HepG2 (cell line): ENCODE measurements at regions not wholly inside any gene's neighbourhood (a gene's known extent, or its start where the extent isn't known, plus 50 kb on each side); places are given as distances from the start of the nearest gene placed in this dataset.

Source experiments
- ATF7-NPFF ChIP-seq: sonication (generic); formaldehyde crosslinking; IDR thresholded peaks from 2 replicates; pipeline ENCODE4 v1.8.1; 2023; ENCODE audit warnings: mild to moderate bottlenecking, low read depth, missing genetic modification reagents, moderate library complexity
- CHD4 ChIP-seq: fragments of 200-600 bp; sonication (generic); IDR thresholded peaks from 2 replicates; pipeline ENCODE4 v1.7.0; 2017; ENCODE audit warnings: mild to moderate bottlenecking, low read length, borderline replicate concordance
- FOSL2 ChIP-seq: sonication (generic); formaldehyde crosslinking; IDR thresholded peaks from 2 replicates; pipeline ENCODE4 v1.4.0; 2020; ENCODE audit warnings: missing genetic modification reagents
- FOXM1 ChIP-seq: sonication (generic); formaldehyde crosslinking; IDR thresholded peaks from 2 replicates; pipeline ENCODE4 v1.5.0; 2020; ENCODE audit warnings: missing genetic modification reagents
- PHF5A ChIP-seq: IDR thresholded peaks from one replicate; pipeline ENCODE4 v1.6.1; 2018; ENCODE audit warnings: low read depth, missing genetic modification reagents; ENCODE audit not compliant: unreplicated experiment
- SMYD3 ChIP-seq: sonication (generic); formaldehyde crosslinking; IDR thresholded peaks from 2 replicates; pipeline ENCODE4 v1.8.1; 2023; ENCODE audit warnings: mild to moderate bottlenecking, missing genetic modification reagents
- ZMYM2 ChIP-seq: sonication (generic); formaldehyde crosslinking; IDR thresholded peaks from 2 replicates; pipeline ENCODE4 v1.8.0; 2022; ENCODE audit warnings: mild to moderate bottlenecking, missing genetic modification reagents
- ZNF292 ChIP-seq: sonication (generic); formaldehyde crosslinking; IDR thresholded peaks from 2 replicates; pipeline ENCODE4 v1.8.1; 2022; ENCODE audit warnings: mild to moderate bottlenecking, low read depth, missing genetic modification reagents, borderline replicate concordance
- ZNF576 ChIP-seq: sonication (generic); formaldehyde crosslinking; IDR thresholded peaks from 2 replicates; pipeline ENCODE4 v1.4.0; 2020; ENCODE audit warnings: mild to moderate bottlenecking, missing genetic modification reagents
- TF ChIP-seq, protein P1 (sequence below): sonication (generic); formaldehyde crosslinking; IDR thresholded peaks from 2 replicates; pipeline ENCODE4 v1.9.0; 2022; ENCODE audit warnings: missing genetic modification reagents, mild to moderate bottlenecking, borderline replicate concordance
- TF ChIP-seq, protein P2 (sequence below): IDR thresholded peaks from 2 replicates; pipeline ENCODE4 v1.4.0; 2020; ENCODE audit warnings: mild to moderate bottlenecking, missing genetic modification reagents
- TF ChIP-seq, protein P3 (sequence below), 2 experiments: sonication (generic) in 1 of 2; formaldehyde crosslinking in 1 of 2; IDR thresholded peaks; 2 replicates each; pipeline versions ENCODE4 v1.6.1 to v1.9.0; 2014 to 2022; ENCODE audit warnings: antibody characterized with exemption in 1 of 2, borderline replicate concordance in 1 of 2, inconsistent platforms in 1 of 2, low read depth in 1 of 2, missing genetic modification reagents in 1 of 2

DNA sequence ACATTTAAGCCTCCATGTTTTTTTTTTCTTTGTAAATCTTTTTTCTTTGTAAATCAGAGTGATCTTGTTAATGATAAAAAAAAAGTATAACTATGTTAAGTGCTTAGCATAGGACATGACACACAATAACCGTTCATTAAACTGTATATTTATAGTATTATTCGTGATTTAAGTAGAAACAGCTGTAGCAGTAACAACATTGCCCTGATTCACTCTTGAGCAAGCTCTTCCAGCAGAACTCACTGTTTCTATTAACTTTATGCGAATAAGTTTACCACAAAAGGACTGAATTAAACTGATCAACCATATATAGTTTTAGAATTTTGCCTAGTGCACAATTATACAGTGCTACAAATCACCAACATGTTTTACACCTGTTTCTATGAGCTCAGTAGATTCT, 1338.0 kb upstream of the EYS start (continued):
- TF ChIP-seq, protein P1, sequence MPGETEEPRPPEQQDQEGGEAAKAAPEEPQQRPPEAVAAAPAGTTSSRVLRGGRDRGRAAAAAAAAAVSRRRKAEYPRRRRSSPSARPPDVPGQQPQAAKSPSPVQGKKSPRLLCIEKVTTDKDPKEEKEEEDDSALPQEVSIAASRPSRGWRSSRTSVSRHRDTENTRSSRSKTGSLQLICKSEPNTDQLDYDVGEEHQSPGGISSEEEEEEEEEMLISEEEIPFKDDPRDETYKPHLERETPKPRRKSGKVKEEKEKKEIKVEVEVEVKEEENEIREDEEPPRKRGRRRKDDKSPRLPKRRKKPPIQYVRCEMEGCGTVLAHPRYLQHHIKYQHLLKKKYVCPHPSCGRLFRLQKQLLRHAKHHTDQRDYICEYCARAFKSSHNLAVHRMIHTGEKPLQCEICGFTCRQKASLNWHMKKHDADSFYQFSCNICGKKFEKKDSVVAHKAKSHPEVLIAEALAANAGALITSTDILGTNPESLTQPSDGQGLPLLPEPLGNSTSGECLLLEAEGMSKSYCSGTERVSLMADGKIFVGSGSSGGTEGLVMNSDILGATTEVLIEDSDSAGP (CRISPR knock-in tag) = no peak
- TF ChIP-seq ZMYM2 (CRISPR knock-in tag) = no peak
- TF ChIP-seq ATF7-NPFF (CRISPR knock-in tag) = no peak
- TF ChIP-seq, protein P2, sequence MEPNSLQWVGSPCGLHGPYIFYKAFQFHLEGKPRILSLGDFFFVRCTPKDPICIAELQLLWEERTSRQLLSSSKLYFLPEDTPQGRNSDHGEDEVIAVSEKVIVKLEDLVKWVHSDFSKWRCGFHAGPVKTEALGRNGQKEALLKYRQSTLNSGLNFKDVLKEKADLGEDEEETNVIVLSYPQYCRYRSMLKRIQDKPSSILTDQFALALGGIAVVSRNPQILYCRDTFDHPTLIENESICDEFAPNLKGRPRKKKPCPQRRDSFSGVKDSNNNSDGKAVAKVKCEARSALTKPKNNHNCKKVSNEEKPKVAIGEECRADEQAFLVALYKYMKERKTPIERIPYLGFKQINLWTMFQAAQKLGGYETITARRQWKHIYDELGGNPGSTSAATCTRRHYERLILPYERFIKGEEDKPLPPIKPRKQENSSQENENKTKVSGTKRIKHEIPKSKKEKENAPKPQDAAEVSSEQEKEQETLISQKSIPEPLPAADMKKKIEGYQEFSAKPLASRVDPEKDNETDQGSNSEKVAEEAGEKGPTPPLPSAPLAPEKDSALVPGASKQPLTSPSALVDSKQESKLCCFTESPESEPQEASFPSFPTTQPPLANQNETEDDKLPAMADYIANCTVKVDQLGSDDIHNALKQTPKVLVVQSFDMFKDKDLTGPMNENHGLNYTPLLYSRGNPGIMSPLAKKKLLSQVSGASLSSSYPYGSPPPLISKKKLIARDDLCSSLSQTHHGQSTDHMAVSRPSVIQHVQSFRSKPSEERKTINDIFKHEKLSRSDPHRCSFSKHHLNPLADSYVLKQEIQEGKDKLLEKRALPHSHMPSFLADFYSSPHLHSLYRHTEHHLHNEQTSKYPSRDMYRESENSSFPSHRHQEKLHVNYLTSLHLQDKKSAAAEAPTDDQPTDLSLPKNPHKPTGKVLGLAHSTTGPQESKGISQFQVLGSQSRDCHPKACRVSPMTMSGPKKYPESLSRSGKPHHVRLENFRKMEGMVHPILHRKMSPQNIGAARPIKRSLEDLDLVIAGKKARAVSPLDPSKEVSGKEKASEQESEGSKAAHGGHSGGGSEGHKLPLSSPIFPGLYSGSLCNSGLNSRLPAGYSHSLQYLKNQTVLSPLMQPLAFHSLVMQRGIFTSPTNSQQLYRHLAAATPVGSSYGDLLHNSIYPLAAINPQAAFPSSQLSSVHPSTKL = no peak
- TF ChIP-seq CHD4 = no peak
- no peak for TF ChIP-seq FOXM1 (CRISPR knock-in tag)
- TF ChIP-seq SMYD3 = no peak
- TF ChIP-seq FOSL2 (CRISPR knock-in tag) = no peak
- TF ChIP-seq, protein P3, sequence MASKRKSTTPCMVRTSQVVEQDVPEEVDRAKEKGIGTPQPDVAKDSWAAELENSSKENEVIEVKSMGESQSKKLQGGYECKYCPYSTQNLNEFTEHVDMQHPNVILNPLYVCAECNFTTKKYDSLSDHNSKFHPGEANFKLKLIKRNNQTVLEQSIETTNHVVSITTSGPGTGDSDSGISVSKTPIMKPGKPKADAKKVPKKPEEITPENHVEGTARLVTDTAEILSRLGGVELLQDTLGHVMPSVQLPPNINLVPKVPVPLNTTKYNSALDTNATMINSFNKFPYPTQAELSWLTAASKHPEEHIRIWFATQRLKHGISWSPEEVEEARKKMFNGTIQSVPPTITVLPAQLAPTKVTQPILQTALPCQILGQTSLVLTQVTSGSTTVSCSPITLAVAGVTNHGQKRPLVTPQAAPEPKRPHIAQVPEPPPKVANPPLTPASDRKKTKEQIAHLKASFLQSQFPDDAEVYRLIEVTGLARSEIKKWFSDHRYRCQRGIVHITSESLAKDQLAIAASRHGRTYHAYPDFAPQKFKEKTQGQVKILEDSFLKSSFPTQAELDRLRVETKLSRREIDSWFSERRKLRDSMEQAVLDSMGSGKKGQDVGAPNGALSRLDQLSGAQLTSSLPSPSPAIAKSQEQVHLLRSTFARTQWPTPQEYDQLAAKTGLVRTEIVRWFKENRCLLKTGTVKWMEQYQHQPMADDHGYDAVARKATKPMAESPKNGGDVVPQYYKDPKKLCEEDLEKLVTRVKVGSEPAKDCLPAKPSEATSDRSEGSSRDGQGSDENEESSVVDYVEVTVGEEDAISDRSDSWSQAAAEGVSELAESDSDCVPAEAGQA (IDR thresholded peaks at IDR 0.05; ENCODE audit: low read depth) = no peak
- TF ChIP-seq, protein P3 (CRISPR knock-in tag; IDR thresholded peaks at IDR 0.05; ENCODE audit: borderline replicate concordance) = no peak
- no peak for TF ChIP-seq PHF5A
- TF ChIP-seq ZNF576 = no peak
- TF ChIP-seq ZNF292 (CRISPR knock-in tag) = no peak
